Esophagus muscularis mucosa (tissue), 4 donors: ENCODE measurements at regions not wholly inside any gene's neighbourhood (a gene's known extent, or its start where the extent isn't known, plus 50 kb on each side); places are given as distances from the start of the nearest gene placed in this dataset.

Source experiments
- DNase-seq: peaks from one replicate; pipeline ENCODE4 v3.0.0-alpha.2; 2017; ENCODE audit errors: extremely low spot score
- H3K27ac ChIP-seq, 4 donors: fragments of 200-600 bp; sonication (generic); replicated peaks in 1 of 4; 1 replicate in 3 of 4; 2 replicates in 1 of 4; pipeline ENCODE4 v1.5.1; 2016 to 2019; ENCODE audit warnings: mild to moderate bottlenecking in 1 of 4
- H3K27me3 ChIP-seq, 4 donors: fragments of 200-600 bp; sonication (generic); one replicate each; pipeline versions ENCODE4 v1.5.1 to v1.6.0; 2016 to 2019
- H3K36me3 ChIP-seq, 4 donors: fragments of 200-600 bp; sonication (generic); one replicate each; pipeline ENCODE4 v1.5.1; 2016 to 2019
- H3K4me1 ChIP-seq, 4 donors: fragments of 200-600 bp; sonication (generic); one replicate each; pipeline ENCODE4 v1.5.1; 2016 to 2019
- H3K4me3 ChIP-seq, 4 donors: fragments of 200-600 bp; sonication (generic); 1 replicate in 2 of 4; 2 replicates in 2 of 4; pipeline ENCODE4 v1.5.1; 2016 to 2019; ENCODE audit warnings: mild to moderate bottlenecking in 4 of 4, moderate library complexity in 1 of 4
- H3K9me3 ChIP-seq, 4 donors: fragments of 200-600 bp; sonication (generic); 1 replicate in 3 of 4; 2 replicates in 1 of 4; pipeline ENCODE4 v1.5.1; 2016 to 2019
- CTCF ChIP-seq, 3 experiments: fragments of 200-600 bp in 2 of 3; fragments of 450-650 bp in 1 of 3; sonication (generic) in 2 of 3; IDR thresholded peaks; one replicate each; pipeline ENCODE4 v1.5.1; 2017 to 2019; ENCODE audit warnings: antibody characterized with exemption in 3 of 3, mild to moderate bottlenecking in 2 of 3, moderate library complexity in 1 of 3
- EP300 ChIP-seq: sonication (generic); formaldehyde crosslinking; IDR thresholded peaks from one replicate; pipeline ENCODE4 v1.6.1; 2017; ENCODE audit warnings: antibody characterized with exemption
- POLR2A ChIP-seq: fragments of 450-650 bp; IDR thresholded peaks from one replicate; pipeline ENCODE4 v1.6.1; 2017; ENCODE audit warnings: antibody characterized with exemption, moderate library complexity, mild to moderate bottlenecking, low read depth
- POLR2AphosphoS5 ChIP-seq, 2 donors: sonication (generic); formaldehyde crosslinking; IDR thresholded peaks; one replicate each; pipeline ENCODE4 v1.6.1; 2017; ENCODE audit warnings: antibody characterized with exemption in 2 of 2
- WGBS: methylation state at CpG from one replicate; pipeline ENCODE4 v1.1.5; 2018; 5-methylcytosine and 5-hydroxymethylcytosine counted together
- intact Hi-C: fragments of 100-400 bp; cut with DNase I; formaldehyde crosslinking; loops from one replicate; pipeline ENCODE4 v1.15.1; 2023

GRCh38 chr2:222071911-222072310 lies 226.9 kb downstream of the PAX3 start:
- TF ChIP-seq POLR2A, result no peak
- no peak for TF ChIP-seq POLR2AphosphoS5 (IDR thresholded peaks at IDR 0.05)
- TF ChIP-seq EP300, result no peak
- no peak for TF ChIP-seq CTCF (IDR thresholded peaks at IDR 0.05)
- H3K36me3 ChIP-seq, result no peaks in the 10 kb centered on the region
- no peaks in the 10 kb centered on the region for H3K9me3 ChIP-seq

DNA sequence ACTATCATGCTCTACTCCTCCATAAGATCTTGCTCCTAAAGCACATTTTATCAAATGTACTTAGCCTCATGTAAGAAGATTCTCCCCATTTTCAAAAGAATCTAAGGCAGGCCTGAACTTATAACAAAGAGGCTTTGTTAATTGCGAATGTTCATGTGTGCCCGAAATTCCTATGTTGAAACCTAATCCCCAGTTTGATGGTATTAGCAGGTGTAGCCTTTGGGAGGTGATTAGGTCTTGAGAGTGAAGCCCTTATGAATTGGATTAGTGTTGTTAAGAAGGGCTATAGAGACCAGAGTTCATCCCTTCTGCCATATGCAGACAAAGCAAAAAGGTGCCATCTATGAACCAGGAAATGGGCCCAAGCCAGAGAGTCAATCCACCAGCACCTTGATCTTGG lies 234.5 kb downstream of the PAX3 start:
- Histone ChIP-seq H3K4me1 (no peaks in the 10 kb centered on the region), H3K27me3 (peaks cover 0 to 16% (median 0%) of the 10 kb centered on the region in 4 donors), H3K9me3 (no peaks in the 10 kb centered on the region), H3K4me3 (no peak overlapping the region), H3K27ac (no peak overlapping the region), H3K36me3 (no peaks in the 10 kb centered on the region)
- WGBS, result 87% methylated on average over 2 of the region's 2 CpGs
- intact Hi-C loops, result no loop called here
- TF ChIP-seq CTCF (IDR thresholded peaks at IDR 0.05) (no peak), POLR2AphosphoS5 (IDR thresholded peaks at IDR 0.05) (no peak), EP300 (no peak), POLR2A (no peak)
- DNase-seq, result no peak

More at GRCh38 chr2:222071911-222072310, 226.9 kb downstream of the PAX3 start:
- intact Hi-C loops, result no loop called here
- Histone ChIP-seq H3K27ac (no peak overlapping the region), H3K4me1 (no peaks in the 10 kb centered on the region), H3K4me3 (no peak overlapping the region), H3K27me3 (peaks cover 0 to 16% (median 0%) of the 10 kb centered on the region in 4 donors)
- DNase-seq, result no peak
- 94% methylated on average over 2 of the region's 2 CpGs for WGBS

- intact Hi-C loops, result loop anchor here (10.0 kb wide), 1 partner anchor 556 kb away; no protein-coding TSS in a partner anchor
- Histone ChIP-seq H3K36me3 (no peaks in the 10 kb centered on the region), H3K27ac (no peak overlapping the region), H3K4me3 (no peak overlapping the region), H3K9me3 (no peaks in the 10 kb centered on the region), H3K27me3 (peaks cover 0 to 60% (median 3%) of the 10 kb centered on the region in 4 donors), H3K4me1 (no peaks in the 10 kb centered on the region)
- WGBS, result 57% methylated on average over 2 of the region's 2 CpGs
- no peak for TF ChIP-seq CTCF (IDR thresholded peaks at IDR 0.05)
- no peak for TF ChIP-seq POLR2A
- TF ChIP-seq POLR2AphosphoS5 (IDR thresholded peaks at IDR 0.05), result no peak
- no peak for TF ChIP-seq EP300
- no peak for DNase-seq
Observed at GRCh38 chr2:222058819-222059445, 239.9 kb downstream of the PAX3 start.

GRCh38 chr2:222057347-222058073 lies 241.3 kb downstream of the PAX3 start:
- Histone ChIP-seq H3K4me3 (peak overlapping the region in 1 of 4 donors; percentile 12), H3K27me3 (peaks cover 0 to 70% (median 3%) of the 10 kb centered on the region in 4 donors), H3K9me3 (no peaks in the 10 kb centered on the region), H3K36me3 (no peaks in the 10 kb centered on the region), H3K27ac (no peak overlapping the region), H3K4me1 (no peaks in the 10 kb centered on the region)
- TF ChIP-seq CTCF (IDR thresholded peaks at IDR 0.05), result peak; percentile 33 to 60 (median 52)
- TF ChIP-seq POLR2A, result no peak
- DNase-seq, result no peak
- WGBS, result 31% methylated on average over 6 of the region's 6 CpGs
- intact Hi-C loops, result loop anchor here (10.0 kb wide), 1 partner anchor 557 kb away; no protein-coding TSS in a partner anchor
